HG03103 (cell line): ENCODE measurements at regions not wholly inside any gene's neighbourhood (a gene's known extent, or its start where the extent isn't known, plus 50 kb on each side); places are given as distances from the start of the nearest gene placed in this dataset.
"Not testable (repeated sequence)": the region's sequence is repeated elsewhere in the genome, so short reads cannot be mapped to it uniquely, and the experiment has no call there.

Experiments
- ATAC-seq: cut with Tn5 transposase; IDR thresholded peaks from one replicate; pipeline ENCODE4 v1.9.1; 2021; ENCODE audit warnings: low read depth; ENCODE audit not compliant: unreplicated experiment

- no peak for ATAC-seq
Measured at GRCh38 chr7:16933296-16934279, 51.8 kb upstream of the AGR3 start.

- ATAC-seq, result no peak
Measured at GRCh38 chr7:16934722-16935340, 53.0 kb upstream of the AGR3 start.

GRCh38 chr7:16935341-16935735, 53.6 kb upstream of the AGR3 start:
- ATAC-seq, result no peak

DNA sequence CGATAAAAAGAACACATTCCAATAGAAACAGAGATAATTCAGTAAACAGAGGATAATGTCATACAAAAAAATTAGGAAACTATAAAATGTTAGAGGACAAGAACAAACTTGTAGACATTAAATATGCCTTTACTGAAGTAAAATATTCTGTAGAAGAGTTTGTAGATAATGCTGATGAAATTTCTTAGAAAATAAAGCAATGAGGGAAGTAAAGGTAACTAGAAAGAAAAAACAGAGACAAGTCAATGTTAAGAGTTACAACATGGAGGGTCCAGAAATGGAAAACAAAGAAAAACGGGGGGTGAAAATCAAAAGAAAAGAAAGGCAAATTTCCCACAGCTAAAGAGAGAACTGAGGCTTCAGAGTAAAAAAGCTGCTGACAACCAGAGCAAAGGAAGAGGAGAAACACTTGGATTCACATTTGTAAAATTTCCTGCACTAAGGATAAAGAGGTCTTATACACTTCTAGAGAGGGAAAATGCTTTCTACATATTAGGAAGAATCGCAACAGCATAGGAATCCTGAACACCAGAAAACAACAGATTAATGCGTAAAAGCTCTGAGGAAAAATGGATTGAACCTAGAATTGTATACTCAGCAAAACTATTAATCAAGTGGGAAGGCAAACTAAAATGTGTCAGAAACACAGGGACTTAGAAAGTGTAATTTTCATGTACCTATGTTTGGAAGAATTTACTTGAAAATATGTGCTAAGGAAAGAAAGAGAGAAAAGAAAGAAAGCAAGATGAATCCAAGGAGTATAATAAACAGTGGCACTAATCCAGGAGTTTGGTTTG, 55.0 kb upstream of the AGR3 start:
- ATAC-seq, result no peak

- ATAC-seq, result no peak
Measured at GRCh38 chr7:16939161-16939560, 57.4 kb upstream of the AGR3 start.

- ATAC-seq, result no peak
Measured at GRCh38 chr7:16940776-16941175, 59.0 kb upstream of the AGR3 start.

DNA sequence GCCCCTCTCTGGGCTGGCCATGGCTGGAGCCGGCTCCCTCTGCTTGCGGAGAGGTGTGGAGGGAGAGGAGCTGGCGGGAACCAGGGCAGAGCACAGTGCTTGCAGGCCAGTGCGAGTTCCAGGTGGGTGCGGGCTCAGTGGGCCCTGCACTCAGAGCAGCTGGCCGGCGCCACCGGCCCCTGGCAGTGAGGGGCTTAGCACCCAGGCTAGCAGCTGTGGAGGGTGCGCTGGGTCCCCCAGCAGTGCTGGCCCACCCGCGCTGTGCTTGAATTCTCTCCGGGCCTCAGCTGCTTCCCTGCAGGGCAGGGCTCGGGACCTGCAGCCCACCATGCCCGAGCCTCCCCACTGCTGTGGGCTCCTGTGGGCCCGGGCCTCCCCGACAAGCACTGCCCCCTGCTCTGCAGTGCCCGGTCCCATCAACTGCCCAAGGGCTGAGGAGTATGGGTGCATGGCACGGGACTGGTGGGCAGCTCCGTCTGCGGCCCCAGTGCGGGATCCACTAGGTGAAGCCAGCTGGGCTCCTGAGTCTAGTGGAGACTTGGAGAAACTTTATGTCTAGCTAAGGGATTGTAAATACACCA, 61.2 kb upstream of the AGR3 start:
- ATAC-seq, result no peak

DNA sequence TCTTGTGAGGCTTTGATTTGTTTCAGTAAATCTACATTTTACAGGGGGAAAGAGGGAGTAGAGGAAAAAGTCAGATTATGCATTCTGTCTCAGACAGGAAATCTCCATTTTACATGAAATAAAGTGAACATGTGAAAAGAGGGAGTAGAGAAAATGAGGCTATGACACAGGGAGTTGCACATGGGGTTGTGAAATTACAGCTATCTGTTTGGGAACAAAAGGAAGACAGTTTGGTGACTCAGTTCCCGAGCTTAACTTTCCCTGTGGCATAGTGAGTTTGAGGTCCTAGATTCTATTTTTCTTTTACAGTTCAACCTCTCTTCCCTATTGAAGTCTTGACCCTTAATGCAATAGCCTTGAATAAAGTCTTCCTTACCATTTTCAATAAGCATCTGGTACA, 63.2 kb upstream of the AGR3 start:
- no peak for ATAC-seq

GRCh38 chr7:16945372-16945771, 63.6 kb upstream of the AGR3 start:
- no peak for ATAC-seq

GRCh38 chr7:16948110-16948509, 66.3 kb upstream of the AGR3 start:
- not testable (repeated sequence) for ATAC-seq

GRCh38 chr7:16951483-16952080, 69.8 kb upstream of the AGR3 start:
- ATAC-seq, result no peak

DNA sequence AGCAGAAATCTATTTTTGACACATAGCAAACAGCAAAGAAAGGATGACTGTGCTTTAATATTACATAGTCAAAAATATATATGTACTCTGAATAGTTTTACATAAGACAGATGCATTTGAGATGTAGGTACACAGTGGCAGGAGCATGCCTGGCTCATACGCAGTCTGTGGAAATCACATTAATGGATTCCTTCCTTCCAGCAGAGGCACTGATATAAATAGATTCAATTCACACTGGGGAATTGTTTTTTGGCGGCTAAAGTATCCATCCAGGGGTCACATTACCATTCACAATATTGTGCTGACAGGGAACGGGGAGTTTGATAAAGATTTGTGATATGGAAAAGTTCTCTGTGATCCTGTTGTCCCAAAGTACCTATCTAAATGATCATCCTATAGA, 72.5 kb upstream of the AGR3 start:
- ATAC-seq, result no peak

- ATAC-seq, result no peak
Measured at GRCh38 chr7:16958724-16959123, 76.9 kb upstream of the AGR3 start.

GRCh38 chr7:16960337-16960965, 78.7 kb upstream of the AGR3 start:
- ATAC-seq, result no peak

- no peak for ATAC-seq
Measured at GRCh38 chr7:16961641-16962040, 79.9 kb upstream of the AGR3 start.

DNA sequence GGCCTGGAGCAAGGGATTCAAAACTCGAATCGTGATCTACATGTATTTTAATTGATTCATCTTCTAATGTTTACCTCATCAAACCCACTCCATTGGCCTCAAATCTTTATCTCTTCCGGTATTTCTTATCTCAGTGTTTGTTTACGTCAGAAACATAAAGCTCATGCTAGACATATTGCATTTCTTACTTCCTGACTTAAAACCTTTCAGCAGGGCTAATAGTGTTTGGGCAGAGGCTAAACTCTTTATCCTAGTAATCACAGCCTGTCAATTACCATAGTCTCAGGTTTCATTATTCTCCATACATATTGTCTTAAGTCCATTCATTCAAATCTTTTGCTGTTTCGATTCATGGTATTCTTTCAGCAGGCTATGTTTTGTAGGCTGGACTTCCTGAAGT, 81.3 kb upstream of the AGR3 start:
- ATAC-seq, result no peak

- not testable (repeated sequence) for ATAC-seq
Measured at GRCh38 chr7:16965697-16966096, 83.9 kb upstream of the AGR3 start.

DNA sequence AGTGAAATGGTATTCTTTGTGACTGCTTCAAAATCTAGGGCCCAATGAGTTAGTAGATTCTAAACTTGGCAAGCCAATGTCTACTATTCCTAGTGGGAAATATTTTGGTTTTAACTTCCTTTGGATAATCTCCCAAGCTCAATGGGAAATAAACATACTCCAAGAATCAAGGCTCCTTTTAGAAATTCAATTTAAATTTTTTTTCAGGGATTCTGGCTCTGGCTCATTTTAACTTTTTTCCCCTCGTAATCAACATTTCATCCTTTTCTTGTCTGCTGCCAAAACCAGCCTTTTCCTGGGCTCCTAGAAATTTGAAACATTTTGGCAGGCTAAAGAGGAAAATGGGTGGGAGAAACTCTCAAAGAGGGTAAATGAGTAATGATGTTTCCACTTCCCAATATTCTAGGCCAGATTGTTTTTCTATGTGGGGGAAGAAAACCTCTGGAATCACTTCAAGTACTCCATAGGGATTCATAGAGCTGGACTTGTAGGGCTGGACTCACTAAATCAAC, 85.6 kb upstream of the AGR3 start:
- no peak for ATAC-seq

DNA sequence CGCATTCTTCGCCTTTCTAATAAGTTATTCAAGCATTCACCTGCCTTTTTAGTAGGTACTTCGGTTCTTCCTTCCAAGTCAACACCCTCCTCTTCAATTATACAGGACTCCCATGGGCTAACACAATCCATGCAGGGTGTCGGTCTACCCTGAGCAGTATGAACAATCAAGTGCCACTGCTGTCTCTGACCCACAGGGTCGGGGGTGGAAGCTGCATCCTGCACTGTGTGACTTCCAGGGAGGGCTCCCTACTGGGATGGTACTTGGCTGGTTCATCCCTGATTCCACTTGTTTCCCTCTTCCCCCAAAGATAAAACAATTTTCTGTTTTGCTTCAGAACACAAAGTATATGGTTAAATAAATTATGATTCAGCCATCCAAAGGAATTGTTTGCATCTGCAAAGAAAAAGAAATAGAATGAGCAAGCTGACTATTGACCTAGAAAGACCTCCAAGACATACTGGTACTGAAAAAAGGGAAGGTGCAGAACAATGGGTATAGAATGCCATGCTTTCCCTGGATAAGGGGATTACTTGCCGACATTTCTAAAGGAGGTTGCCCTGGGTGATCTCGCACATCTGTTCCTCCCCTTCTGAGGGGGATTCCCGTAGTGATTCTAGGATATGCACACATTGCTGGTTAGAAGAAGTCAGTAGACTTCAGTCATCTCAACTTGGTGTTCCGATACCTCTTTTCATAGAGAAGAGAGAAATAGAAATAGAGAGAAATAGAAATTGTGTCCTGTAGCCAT, 89.1 kb upstream of the AGR3 start:
- ATAC-seq, result no peak
